DMS153 treated with DMSO at 0.1 percent for 48 hours (cell line): ENCODE measurements at regions not wholly inside any gene's neighbourhood (a gene's known extent, or its start where the extent isn't known, plus 50 kb on each side); places are given as distances from the start of the nearest gene placed in this dataset.

Source experiments
- DNase-seq: peaks from one replicate; lab custom pipeline; 2025; ENCODE audit not compliant: unreplicated experiment; lab: John Stamatoyannopoulos, UW

- no peak for DNase-seq
These were observed 324.6 kb upstream of the DIO3 start for GRCh38 chr14:101236496-101237251.

DNA sequence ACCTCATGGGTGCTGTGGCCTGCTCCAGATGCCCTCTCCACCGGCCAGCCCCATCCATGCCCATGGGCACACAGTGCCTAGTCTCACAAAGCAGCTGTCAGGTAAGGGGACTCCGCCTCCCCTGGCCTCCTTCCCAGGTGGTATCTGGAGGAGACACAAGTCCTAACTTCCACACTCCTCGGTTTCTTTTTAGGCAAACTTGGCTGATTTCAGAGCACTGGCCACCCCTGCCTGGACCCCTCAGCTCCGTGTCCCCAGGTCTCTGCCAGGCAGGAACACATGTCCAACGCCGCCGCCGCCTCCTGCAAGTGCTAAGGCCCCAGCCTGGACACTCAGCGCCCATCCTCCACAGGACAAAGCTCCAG is 324.1 kb upstream of the DIO3 start:
- no peak for DNase-seq

DNA sequence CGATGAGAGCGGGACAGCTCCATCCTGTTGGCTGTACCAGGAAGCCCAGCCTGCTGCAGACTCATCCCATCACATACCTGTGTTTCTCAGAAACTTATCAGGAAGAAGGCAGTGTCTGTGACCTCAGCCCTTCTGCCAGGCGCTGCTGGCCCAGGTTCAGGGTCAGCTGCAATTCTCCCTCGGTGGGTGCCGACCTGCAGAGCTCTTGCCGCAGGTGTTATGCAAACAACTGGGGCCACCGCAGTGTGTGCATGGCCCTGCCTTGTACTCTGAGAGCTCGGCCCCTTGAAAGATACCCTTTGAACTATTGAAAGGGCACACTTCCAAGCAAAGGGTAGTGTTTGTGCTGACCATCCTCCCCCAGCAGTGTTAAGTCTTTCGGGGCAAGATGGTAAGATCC is 322.2 kb upstream of the DIO3 start:
- DNase-seq = no peak

GRCh38 chr14:101241147-101241546 is 320.1 kb upstream of the DIO3 start:
- DNase-seq = no peak

DNA sequence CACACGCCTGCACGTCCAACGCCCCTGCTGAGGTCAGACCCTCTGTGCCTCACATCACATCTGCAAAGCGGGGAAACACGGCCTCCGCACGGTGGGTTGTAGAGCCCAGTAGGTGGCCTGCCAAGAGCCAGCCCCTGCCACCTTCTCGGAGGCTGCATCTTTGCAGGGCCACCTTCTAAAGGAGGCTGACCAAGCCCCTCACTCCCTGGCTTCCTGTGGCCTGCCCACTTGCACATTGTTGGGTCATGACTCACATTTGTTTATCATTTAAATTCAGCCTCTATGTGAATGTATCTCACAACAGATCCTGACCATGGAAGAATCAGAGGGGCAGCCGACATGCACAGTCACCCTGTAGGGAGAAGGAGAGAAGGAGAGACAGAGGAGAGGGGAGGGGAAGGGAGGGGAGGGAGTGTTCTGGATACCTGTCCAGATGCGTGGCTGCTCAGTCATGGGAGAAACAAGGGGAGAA is 319.5 kb upstream of the DIO3 start:
- DNase-seq = no peak

DNA sequence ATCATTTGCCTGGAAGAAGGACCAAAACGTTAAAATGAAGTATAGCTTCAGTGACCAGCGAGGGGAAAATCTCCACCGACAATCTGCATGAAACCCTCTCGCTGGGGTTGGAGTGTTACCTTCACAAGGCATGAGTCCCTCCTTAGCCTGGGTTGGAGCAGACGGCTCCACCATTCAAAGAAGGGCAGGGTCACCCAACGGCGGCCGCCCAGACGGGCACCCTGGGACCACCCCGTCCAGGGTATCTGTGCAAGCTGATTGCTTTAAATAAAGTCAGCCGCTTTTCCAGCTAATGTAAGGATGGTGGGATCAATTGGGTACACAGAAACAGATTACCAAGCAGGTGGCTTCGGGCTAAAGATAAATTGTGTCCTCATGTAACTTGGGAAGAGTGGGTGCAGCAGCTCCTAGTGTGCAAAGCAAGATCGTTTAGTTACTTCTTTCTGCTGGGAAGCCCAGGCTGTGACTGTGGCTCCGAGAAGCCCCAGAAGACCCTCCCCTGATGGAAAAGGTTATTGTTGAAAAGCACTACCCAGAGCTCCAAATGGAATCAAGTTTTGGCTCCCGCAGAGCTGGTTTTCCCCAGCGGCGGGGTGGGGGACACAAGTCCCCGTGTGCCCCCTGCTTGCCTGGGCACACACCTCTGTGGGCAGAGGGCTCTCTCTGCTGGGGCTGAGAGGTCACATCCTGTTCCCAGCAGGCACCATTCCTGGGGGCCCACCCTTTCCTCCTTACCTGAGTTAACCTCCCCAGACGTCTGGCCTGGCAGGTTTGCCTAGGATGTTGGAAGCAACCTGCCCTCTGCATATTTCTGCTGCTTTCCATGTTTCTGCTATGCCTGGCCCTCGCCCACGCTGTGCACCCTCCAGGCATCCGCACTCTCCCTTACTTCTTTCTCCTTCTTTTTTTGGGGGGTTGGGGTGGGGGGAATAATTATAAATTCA is 318.6 kb upstream of the DIO3 start:
- DNase-seq = no peak

GRCh38 chr14:101243587-101244338 is 317.5 kb upstream of the DIO3 start:
- no peak for DNase-seq

- DNase-seq = no peak
These were observed 314.1 kb upstream of the DIO3 start for GRCh38 chr14:101246894-101247841.

DNA sequence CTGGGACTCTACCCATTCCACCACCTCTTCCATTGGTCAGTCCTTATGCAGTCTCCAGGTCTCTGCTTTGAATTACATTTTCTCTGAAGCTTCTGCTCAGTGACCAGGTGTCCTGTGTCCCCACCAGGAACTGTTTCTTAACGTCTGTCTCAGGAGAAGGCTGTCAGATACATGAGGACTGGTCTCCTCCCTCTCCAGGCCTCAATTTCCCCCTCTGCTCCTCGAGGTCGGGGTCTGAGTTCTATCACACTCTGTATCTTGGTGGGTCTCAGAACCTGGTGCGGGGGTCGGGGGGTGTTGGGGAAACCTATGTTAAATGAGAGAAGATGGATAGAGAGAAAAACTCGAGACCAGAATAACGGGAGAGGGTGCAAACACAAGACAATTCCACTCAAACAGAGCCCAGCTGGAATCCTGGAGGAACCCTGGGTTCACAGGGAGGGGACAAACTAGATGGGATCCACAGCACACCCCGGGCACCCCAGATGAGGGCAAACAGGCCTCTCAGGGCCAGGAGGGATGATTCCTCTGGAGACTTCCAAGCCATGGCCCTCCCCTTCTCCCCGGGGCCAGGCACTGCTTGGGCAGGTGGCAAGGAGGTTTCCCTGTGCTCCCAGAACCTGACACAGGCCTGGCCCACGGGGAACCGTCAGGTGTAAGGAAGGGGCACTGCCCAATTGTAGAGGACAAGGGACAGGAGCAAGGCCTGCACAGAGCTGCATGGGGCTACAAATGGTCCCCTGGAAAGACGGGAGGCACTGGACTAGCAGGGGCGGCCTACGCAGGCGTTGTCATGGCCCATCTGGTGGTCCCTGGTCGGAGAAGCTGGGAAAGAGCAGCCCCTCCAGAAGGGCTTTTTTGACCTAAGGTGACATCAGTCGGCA is 313.2 kb upstream of the DIO3 start:
- no peak for DNase-seq

- DNase-seq = no peak
These were observed 312.2 kb upstream of the DIO3 start for GRCh38 chr14:101248840-101249675.

DNA sequence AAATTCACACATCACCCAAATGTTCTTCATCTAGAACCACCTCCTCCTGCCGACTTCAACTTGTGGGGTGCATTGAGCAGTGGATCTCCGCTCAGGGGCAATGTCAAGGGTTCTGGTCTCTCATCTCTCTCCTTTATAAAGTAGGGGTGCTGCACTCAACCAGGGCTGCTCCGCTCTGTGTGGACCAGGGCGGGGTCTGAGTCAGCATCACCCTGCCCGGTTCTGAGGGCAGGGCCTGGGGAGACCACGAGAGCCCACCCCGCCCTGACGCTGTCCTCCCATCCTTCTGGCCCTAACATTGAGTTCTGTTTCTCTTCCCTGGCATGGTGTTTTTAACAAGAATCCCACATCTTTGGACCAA is 311.6 kb upstream of the DIO3 start:
- DNase-seq = no peak

DNA sequence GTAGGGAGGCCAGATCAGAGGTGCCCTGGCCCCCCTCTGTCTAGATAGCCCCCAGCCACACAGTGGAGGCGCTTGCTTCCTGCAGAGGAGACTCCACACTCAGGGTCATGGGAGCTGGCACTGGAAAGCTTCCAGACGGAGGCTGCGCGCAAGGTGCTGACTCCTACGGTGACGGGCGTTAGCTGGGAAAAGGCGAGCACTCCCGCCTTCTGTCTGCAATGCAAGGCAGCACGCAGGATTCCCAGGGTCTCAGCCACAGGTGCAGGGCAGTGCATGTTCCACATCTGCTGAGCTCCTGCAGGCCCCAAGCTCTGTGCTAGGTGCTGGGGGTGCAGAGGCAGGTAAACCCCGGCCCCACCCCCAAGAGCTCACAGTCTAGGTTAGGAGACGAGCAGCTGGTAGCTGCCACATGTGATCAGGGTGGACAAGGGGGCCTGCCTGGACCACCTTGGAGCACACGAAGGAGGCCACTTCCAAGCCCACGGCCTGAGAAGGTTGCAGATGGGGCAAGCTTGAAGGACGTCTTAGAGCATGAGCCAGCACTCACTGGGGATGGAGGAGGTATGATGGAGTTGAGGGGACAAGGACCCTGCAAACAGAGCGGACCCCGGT is 310.9 kb upstream of the DIO3 start:
- DNase-seq = no peak

- DNase-seq = no peak
These were observed 310.1 kb upstream of the DIO3 start for GRCh38 chr14:101250948-101251811.

DNA sequence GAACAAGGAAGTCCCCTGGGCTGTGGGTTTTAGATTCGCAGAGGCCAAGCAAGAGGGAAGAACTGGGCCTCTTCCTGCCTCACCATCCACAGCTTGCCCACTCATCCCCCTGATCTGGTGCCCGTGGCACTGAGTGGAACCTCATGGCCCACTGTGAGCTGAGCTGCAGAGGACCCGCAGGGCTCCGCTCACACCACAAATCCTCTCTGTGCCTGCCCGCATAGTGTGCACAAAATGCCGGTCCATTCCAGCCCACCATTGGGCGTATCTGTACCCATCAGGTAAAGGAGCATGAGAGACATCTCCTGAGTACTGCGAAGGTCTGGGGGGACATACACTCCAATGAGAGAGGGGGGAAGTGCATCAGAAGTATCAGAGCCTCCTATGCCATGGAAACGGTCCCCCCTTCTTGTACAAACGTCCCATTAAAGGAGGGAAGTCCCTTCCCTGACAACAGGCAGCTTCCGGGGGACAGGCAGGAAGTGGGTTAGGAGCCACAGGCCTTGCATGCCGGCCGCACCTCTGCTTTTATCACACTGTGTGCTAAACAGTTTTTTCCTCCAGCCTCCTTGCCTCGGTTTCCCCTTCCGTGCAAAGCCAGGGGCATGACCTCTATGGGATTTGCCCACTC is 309.4 kb upstream of the DIO3 start:
- no peak for DNase-seq

DNA sequence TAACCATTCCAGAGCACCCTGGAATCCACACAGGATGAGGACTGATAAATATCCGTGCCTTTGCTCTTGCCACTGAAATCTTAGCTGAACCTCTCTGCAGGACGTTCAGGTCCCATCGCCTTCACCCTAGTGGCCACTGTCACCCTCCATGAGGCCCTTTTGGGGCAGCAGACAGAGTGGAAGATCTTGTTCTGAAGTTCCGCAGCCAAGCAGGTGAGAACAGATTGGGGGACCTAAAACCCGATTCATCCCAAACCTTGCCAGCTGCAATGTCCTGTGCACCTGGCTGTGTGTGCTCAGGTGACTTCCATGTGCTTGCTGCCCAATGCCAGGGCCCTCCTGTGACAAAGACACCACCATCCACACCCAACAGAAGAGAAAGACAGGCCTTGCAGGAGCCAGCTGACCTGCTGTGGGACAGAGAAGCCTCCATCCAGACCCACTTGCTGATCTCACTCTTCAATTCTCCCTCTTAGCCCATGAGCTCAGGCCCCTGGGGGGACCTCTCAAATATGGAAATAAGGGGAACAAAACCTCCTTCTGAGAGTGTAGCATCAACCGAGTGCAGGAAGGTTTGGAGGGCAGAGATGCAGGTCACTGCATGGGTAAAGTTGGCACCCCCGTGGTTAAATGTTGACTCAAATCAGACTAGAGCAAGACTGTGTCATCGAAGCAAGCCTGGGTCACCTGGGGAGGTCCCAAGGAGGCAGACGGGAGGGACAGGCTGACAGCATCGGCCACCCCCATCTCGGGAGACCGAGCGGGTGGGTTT is 308.7 kb upstream of the DIO3 start:
- DNase-seq = no peak

DNA sequence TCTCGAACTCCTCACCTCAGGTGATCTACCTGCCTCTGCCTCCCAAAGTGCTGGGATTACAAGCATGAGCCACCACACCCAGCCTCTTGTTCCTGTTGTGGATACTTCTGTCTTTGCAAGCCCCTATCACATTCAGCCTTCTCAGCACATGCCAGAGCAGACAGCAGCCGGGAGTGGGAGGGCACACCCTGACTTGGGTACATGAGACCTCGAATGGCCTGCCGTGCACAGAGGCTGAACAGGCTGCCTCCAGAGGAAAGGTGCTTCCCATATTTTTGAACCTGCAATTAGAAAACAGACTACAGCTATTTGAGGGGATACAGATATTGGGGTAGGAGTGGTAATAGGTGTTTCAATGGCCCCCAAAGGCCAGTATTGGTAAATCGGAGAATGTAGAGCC is 307.3 kb upstream of the DIO3 start:
- DNase-seq = no peak
